ENCODE measurements at regions not wholly inside any gene's neighbourhood (a gene's known extent, or its start where the extent isn't known, plus 50 kb on each side); places are given as distances from the start of the nearest gene placed in this dataset.

- TF ChIP-seq CTCF (IDR thresholded peaks at IDR 0.05): no peak
- no peak for TF ChIP-seq ZFX (IDR thresholded peaks at IDR 0.05; ENCODE audit: borderline replicate concordance)
- H3K27ac ChIP-seq: no peak overlapping the region
Observed at GRCh38 chrX:44415639-44416386, 72.3 kb upstream of the EFHC2 start.

- TF ChIP-seq ZFX (IDR thresholded peaks at IDR 0.05; ENCODE audit: borderline replicate concordance) (no peak), CTCF (IDR thresholded peaks at IDR 0.05) (no peak)
- no peak overlapping the region for H3K27ac ChIP-seq
Observed at GRCh38 chrX:44401151-44401550, 57.7 kb upstream of the EFHC2 start.

- H3K27ac ChIP-seq: no peak overlapping the region
- TF ChIP-seq CTCF (IDR thresholded peaks at IDR 0.05) (no peak), ZFX (IDR thresholded peaks at IDR 0.05; ENCODE audit: borderline replicate concordance) (no peak)
Observed at GRCh38 chrX:44400588-44400987, 57.1 kb upstream of the EFHC2 start.

GRCh38 chrX:44400161-44400560 is 56.7 kb upstream of the EFHC2 start:
- no peak for TF ChIP-seq ZFX (IDR thresholded peaks at IDR 0.05; ENCODE audit: borderline replicate concordance)
- TF ChIP-seq CTCF (IDR thresholded peaks at IDR 0.05): no peak
- no peak overlapping the region for H3K27ac ChIP-seq
